HG02970 (cell line): ENCODE measurements at regions not wholly inside any gene's neighbourhood (a gene's known extent, or its start where the extent isn't known, plus 50 kb on each side); places are given as distances from the start of the nearest gene placed in this dataset.

Source experiments
- ATAC-seq: cut with Tn5 transposase; IDR thresholded peaks from one replicate; pipeline ENCODE4 v1.9.1; 2021; ENCODE audit warnings: mild to moderate bottlenecking, moderate library complexity, moderate number of reproducible peaks; ENCODE audit not compliant: unreplicated experiment, low FRiP score

DNA sequence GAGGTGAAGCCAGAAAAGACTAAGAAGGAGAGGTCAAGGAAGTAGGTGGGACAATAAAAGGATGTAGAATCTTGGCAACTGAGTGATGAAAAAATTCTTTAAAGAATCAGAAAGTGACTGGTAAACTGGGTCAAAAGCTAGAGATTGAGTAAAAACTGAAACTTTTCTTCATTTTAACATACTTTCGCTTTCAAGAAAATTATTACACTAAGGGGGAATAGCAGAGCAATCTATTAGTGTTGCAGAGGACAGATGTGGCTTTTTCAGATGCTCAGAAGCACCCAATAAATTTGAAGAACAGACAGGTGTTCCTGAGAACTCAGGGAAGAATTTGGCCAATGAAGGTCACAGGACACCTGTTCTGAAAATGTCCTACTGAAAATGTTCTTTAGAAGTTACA, 805.4 kb upstream of the ALCAM start:
- no peak for ATAC-seq

DNA sequence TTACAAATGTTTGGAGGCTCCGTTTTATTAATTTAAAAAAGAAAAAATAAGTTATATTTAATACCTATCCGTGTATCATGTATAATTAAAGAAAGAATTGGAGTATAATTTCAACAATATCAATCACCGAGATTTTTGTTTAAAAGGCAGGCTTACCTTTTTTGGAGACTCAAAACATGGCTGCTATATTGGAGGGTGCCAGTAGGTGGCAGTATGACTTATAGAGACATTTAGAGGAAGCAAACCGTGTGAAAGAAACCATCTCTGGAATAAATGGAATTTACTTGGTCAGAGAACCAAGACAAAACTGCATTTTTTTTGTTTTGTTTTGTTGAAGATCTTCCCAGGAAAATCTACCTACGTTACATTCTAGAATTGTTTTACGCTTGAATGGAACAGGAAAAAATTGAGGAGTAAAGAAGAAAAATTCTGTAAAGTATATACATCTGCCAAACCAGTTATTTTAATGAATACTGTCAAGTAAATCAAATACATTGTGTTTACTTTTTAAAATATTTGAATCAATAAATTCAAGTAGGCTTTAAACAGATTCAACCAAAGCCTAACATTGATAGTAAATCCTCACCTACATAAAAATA, 802.6 kb upstream of the ALCAM start:
- ATAC-seq, result no peak

DNA sequence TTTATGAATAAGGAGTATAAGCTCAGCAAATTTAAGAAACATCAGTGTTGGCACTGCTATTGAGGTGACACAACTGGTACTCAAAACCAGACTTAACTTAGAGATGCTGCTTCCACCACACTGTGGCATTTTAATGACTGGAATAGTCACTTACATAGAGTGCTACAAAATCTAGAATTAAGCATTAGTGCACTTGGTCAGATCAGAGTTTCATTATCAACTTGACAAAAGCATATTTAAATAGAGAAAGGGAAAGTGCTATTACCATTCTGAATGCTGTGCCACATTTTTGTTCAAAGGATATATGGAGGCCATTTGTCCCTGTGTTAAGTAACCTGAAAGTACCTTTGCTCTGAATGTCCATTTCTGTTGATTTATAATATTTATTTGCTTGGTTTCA, 800.7 kb upstream of the ALCAM start:
- ATAC-seq, result no peak

DNA sequence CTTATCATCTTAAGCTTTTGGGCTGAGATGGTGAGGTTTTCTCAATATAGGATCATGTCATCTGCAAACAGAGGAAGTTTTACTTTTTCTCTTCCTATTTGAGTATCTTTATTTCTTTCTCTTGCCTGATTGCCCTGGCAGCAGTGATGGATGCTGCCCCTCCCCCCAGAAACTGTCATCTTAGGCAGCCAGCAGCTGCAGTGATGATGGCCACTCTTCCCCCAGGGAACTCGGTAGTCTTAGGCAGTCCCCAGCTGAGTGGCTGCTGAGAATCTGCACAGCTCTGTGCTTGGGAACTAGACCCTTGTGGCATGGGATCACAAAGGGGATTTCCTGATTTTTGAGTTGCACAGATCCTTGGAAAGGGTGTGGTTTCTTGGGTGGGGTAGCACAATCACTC, 791.1 kb upstream of the ALCAM start:
- ATAC-seq, result no peak

DNA sequence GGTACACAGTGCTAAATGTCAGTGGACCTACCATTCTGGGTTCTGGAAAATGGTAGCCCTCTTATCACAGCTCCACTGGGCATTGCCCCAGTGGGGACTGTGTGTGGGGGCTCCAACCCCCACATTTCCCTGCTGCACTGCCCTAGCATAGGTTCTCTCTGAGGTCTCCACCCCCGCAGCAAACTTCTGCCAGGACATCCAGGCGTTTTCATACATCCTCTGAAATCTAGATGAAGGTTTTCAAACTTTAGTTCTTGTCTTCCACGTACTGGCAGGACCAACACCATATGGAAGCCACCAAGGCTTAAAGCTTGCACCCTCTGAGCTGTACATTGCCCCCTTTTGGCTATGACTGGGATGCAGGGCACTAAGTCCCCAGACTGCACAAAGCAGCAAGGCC, 788.2 kb upstream of the ALCAM start:
- ATAC-seq, result no peak

DNA sequence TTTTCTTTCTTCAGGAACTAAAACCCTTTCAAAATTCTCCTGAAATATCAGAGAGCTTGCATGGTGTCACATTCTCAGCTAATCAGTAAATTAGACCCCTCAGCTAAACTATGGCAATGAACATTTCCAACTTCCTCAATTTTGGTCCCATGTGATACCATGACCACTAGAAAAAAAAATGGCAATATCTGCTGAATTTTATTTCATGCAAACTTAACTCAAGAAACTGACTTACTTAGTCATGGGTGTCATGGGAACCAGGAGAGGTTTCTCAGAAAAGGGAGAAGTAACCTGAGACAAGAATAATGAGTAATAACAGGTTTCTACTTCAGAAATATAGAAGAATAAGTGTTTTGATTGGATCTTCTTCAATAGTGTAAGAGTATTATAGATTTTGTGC, 784.6 kb upstream of the ALCAM start:
- no peak for ATAC-seq

DNA sequence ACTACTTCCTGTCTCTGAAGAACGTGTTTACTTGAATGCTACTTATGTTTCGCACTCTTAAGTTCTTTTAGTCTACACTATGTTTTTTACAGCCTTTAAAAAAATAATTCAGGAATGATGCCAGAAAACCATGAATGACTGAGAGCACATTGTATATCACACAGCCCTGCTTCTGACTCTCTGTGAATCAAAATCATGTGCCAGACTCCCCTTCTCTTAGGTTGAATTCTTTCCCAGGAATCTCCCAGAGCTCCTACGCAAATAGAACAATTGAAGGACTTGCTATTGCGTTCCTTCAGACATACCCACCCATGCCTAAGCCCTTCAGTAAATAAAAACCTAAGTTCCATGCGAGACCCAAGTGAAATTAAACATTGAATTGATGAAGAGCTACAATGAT, 782.0 kb upstream of the ALCAM start:
- no peak for ATAC-seq

DNA sequence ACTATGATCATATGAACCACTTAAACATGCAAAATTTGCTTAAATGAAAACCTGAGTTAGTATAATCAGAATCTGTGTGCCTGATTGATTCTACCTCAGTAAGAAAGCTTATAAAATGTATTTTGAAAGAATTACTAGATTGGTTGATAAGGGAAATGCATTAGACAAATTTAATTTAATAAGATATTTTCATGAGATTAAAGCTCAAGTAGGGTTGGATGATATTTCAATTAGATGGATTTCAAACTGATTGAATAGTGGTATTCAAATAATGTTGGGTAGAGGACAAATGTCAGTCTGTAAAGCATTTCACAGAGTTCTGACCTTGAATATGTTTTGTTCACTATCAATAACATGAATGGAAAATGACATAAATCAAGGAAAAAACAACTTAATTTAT, 780.4 kb upstream of the ALCAM start:
- ATAC-seq, result no peak

DNA sequence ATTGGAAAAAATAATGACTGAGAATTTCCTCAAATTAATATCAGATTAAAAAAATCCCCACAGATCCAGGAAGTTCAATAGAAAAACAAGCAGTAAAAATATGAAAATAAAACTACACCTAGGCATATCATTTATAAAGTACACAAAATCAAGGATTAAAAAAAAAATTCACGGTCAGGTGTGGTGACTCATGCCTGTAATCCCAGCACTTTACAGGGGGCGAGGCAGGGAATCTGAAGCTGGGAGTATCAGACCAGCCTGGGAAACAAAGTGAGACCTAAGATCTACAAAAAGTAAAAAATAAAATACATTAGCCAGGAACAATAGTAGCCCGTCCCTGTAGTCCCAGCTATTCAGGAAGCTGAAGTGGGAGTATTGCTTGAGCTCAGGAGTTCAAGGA, 778.3 kb upstream of the ALCAM start:
- ATAC-seq, result no peak

DNA sequence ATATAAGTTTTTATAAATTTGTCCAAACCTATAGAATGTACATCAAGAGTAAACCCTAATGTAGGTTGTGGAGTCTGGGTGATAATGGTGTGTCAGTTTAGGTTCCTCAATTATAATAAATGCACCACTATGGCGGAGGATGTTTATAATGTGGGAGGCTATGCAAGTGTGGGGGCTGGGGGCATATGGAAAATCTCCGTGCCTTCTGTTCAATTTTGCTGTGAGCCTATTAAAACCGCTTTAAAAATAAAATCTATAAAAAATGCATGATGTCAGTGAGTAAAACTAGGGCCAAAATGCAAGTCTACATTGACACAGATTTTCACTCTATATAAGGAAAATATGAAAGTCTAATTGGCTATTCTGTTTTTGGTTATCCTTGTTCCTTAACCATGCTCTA, 774.9 kb upstream of the ALCAM start:
- no peak for ATAC-seq

DNA sequence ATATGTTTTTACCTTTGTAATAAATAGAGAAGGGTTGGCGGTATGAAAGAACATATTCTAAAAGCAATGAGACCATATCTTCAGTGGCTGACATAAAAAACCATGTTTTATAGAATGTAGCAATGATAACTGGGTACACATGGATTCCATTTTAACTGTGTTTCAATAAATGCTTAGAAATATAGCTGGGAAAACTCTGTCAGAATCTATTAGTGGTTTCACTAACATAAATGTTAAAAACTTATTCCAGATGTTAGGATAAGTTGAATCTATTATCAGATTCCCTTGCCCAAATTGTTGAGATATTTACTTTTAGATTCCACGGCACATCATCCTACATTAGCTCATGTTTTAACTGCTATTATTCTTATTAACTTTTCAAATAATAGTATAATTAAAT, 772.2 kb upstream of the ALCAM start:
- no peak for ATAC-seq

DNA sequence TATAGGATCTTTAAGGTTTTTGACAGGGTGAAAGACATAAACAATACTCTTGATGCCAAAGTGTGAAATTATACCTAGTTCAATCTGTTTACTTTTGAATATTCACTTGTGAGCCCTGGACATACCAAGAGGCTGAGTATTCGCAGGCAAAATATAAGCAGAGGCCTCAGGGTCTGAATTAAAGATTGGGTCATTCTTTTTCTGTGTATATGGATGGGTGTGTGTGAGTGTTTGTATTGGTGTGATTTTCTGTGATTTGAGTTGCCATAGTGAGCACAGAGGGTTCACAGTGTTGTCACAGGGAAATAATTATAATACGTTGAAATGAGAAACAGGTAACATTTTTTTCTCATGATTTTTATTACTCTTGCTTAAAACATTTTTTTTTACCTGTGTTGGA, 770.7 kb upstream of the ALCAM start:
- ATAC-seq, result no peak

DNA sequence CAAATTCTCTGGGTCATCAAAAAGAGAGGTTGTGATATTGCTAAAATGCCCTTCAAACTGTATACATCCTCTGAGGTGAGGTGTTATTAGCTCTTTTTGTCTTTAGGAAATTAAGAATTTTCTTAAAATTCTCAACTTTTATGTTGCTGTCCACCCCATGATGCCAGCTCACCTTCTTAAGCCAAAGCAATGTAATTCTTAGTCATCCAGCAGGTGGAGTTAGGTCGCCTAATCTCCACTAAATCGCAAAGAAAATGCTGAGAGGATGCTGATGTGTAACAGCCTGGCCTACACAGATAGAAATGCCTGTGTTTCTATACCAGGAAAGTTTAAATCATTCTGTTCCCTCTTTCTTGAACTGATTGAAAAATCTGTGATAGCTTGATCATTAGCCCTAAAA, 770.2 kb upstream of the ALCAM start:
- ATAC-seq, result no peak

DNA sequence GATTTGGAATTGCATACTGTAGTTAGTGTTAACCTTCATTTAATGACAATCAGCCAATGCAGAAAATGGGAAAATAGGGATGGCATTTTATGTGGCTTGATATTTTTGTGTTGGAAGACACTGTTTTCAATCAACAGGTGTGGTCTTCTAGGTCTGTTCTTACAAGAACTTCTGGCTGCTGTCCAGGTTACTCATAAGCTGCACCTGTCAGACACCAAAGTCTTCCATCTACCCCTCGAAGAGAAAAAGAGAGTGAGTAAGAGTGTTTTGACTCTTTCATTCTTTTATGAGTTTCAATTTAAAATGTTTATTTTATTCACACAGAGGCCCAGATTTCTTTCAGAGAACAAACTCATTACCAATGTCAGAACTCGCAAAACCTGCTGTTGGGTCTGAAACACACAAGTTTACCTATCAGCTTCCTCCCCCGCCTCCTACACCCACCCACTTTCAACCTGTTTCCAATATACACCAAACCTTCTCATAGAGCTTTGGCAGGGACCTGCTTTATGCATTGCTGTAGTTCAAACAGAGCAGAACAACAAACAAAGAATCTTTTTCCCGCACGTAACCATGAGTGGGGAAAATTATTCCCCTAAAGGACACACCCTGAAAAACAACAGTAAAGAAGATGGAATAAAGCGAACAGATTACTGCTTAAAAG, 767.7 kb upstream of the ALCAM start:
- ATAC-seq, result no peak

DNA sequence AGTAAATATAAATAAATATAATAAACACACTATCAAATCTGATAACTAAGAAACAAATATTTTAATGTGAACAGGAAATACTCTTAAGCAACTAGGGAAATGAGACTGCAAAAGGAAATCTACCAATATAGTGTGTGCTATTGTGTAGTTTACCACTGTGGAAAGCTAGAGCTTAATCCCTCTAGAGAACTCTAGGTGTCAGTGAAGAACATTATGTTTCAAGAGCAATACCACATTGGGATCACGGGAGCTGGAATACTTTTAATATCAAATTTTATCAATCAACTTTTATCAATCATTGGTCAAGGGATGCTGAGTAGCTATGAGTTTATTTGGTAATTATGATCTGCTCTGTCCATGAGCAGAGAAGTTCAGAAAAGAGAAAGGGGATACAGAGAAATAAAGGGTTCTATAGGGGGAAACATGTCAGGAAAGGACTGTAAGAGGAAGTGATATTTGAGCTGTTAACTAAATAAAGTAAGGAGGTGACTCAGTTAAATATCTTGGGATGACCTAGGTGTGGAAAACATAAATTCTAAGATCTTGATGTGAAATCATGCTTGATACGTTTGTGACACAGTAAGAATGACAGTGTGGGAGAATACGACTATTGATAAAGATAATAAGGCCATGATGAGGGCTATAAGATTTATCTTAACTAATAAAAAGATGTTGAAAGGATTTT, 762.2 kb upstream of the ALCAM start:
- no peak for ATAC-seq

DNA sequence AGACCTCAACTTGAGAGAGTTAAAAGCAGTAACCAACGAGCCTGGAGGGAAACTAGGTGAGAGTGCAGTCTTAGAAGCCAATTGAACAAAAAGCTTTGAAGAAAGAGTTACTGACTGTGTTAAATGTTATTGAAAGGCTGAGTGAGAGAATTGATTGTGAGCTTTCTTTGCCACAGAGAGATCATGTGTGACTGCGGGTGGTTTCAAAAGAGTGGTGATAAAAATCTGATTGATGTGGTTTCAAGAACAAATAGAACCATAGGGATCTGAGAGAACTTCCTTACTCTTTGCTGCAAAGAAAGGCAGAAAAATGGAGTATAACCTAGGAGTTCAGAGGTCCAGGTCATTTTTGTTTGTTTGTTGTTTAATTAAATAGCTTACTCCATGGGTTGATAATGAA, 759.9 kb upstream of the ALCAM start:
- ATAC-seq, result no peak

DNA sequence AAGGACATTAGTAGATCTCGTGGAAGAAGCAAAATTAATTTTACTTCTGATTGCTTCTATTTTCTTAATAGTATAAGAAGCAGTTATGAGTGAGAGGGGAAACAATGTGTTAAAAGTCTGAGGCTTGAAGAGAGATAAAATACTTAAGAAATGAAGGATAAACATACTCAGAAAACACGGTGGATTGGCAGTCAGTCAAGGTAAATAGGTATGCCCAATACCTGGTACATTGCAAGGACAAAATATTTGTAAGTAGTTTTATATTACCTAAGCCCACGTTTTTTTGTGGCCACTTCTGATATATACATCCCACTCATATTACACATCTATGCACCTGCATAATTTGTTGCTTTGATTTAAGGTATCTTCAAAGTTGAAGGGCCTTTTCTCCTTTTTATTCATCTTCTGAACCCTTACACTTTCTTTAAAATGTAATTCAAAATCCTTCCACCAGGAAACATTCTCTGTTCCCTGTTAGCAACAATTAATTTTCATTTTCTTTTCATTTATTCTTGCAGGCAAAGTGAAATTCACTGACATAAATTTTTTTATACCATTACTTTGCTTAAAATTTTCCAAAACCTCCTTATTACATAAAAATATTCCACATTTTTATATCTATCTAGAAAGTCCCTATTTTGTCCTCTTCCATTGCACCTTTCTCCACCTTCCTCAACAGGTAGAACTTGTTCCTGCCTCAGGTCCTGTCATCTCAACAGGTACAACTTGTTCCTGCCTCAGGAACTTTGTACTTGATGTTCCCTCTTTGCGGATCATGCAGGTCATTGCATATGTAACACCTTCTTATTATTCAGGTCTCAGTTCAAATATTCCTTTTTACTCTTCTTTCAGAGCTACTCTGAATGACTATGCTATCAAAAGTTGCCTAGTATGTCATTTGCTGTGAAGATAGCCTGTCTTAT, 755.7 kb upstream of the ALCAM start:
- no peak for ATAC-seq

DNA sequence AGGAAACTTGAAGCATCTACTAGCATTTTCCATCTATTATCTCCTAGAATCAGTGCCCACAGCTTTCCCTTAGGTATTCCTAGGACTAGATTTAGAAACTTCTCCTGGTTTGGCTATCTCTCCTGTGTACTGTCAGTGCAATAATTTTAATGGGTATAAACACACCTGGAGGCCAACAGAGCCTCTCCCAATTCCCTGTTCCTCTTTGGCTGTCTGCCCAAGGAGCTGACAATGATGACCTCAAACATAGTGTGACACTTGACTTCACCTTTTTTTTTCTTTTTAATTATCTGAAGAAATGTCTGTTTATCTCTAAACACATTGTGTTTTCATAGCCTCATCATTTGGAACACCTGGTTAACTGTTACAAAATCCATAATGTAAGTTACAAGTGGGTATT, 754.5 kb upstream of the ALCAM start:
- ATAC-seq, result no peak

DNA sequence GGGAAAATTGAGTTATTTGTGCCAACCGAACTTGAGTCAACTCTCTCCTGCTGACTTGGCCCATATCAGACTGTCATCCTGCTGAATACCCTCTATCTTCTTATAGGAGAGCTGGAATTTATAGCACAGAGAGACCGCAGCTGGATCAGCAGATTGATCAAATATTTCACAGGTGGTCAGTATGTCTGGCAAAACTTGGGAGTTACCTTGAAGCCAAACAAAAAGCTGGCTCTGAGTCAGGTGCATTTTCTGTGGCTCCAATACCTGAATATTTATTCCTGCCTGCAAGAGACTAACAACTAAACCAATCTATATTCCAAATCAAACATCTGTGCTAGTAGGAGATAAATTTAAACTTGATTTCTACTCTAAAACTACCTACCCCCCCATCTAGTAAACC, 752.1 kb upstream of the ALCAM start:
- no peak for ATAC-seq

DNA sequence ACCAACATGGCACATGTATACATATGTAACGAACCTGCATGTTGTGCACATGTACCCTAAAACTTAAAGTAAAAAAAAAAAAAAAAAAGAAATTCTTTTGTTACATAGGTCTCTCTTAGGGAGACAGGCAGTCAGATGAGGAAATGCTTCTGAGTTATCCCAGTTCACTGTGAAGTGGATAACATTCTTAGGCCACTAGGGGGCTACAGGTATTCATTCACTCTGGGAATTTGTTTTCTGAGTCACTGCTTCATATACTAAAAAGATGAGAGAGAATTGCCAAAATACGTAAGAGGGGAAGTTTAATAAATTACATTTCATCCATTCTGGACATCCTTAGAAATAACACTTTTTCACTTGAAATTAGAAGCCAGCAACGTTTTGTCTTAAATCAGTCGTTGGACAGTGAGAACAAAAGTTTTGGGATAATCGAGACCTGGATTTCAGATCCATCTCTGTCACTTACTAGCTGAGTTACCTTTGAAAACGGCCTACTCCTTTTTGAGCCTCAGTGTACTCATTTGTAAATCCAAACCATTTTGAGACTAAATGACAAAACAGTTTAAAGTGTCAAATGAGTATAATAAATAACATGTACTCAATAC, 738.4 kb upstream of the ALCAM start:
- ATAC-seq, result no peak

DNA sequence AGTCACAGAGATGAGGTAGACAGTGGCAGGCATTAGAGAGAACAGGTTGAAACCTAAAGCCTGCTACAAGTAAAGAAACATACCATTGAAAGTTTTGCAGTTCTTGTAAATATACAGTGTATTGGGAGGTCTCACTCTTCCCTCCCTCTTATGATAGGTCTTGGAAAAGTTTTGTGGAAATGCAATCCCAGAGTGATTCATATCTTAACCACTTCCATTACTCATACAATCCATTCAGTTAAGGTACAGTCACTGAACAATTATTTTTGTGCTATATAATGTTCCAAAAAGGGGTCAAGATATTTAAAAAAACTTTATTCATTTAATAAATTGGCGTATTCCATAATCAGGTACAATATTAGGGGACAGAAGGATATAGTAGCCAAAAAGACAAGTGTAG, 737.7 kb upstream of the ALCAM start:
- no peak for ATAC-seq
